Activated CD8-positive, alpha-beta memory T cell treated with anti-CD3 and anti-CD28 coated beads for 1 hour (primary cell): ENCODE measurements at regions not wholly inside any gene's neighbourhood (a gene's known extent, or its start where the extent isn't known, plus 50 kb on each side); places are given as distances from the start of the nearest gene placed in this dataset.

ENCODE experiments used
- DNase-seq, 2 donors: peaks; one replicate each; pipeline ENCODE4 v3.0.0-alpha.2; 2020; ENCODE audit warnings: low read depth in 1 of 2; ENCODE audit errors: extremely low read depth in 1 of 2

- no peak for DNase-seq
Observed at GRCh38 chr2:118296663-118297062, 208.4 kb downstream of the INSIG2 start.

DNA sequence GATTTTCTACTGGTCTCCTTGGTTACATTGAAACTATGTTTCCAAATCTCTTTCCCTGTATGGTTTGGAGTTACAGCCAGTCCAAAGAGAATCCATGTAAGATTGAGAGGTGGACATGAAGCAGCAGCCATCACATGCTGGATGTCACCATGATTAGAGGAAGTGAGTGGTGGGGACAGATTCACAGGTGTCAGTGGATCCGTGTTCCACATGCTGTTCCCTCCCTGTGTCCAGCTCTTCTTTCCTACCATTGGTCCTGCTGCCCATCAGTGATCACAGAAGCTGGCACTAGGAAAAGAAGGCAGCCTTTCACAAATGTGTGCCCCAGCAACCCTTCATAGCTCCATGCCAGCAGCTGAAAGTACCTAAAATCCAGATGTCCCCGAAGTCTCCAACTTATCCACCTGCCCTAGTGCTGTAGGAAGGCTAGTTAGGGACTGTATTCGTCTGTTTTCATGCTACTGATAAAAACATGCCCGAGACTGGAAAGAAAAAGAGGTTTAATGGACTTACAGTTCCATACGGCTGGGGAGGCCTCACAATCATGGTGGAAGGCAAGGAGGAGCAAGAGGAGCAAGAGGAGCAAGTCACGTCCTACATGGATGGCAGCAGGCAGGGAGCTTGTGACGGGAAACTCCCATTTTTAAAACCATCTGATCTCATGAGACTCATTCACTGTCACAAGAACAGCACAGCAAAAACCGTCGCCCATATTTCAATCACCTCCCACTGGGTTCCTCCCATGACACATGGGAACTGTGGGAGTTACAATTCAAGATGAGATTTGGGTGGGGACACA is 207.5 kb downstream of the INSIG2 start:
- DNase-seq, result no peak

GRCh38 chr2:118294063-118294462 is 205.8 kb downstream of the INSIG2 start:
- no peak for DNase-seq

GRCh38 chr2:118292991-118293390 is 204.7 kb downstream of the INSIG2 start:
- DNase-seq, result no peak

DNA sequence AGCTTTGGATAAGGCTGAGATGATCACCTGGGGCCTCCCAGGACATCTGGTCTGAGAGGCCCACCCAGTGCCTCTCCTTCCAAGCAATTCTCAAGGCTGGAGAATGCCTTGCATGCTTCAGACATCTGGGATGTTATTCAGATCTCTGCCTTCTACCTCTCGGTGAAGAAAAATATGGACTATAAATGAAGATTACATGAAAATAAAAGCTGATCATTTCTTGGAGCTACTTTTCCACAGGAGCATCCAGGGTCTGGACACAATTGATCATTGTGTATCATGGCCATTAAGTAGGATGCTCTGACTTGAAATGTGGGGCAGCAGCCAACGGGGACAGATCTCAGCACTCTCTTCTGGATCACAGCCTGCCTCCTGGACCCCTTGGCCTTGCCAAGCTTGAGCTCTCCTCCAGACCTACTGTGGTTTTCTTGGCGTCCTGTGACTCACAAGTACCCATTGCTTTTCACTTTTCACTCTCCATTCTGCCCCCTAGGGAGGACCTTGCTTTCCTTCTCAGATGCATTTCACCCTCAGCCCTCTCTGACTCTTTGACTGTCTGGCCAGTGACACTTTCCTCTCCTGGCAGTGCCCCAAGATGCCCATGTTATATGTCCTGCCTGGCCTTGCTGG is 203.1 kb downstream of the INSIG2 start:
- no peak for DNase-seq

GRCh38 chr2:118290411-118291250 is 202.4 kb downstream of the INSIG2 start:
- no peak for DNase-seq

GRCh38 chr2:118279005-118279404 is 190.7 kb downstream of the INSIG2 start:
- DNase-seq, result no peak

GRCh38 chr2:118278046-118278445 is 189.8 kb downstream of the INSIG2 start:
- DNase-seq, result no peak

DNA sequence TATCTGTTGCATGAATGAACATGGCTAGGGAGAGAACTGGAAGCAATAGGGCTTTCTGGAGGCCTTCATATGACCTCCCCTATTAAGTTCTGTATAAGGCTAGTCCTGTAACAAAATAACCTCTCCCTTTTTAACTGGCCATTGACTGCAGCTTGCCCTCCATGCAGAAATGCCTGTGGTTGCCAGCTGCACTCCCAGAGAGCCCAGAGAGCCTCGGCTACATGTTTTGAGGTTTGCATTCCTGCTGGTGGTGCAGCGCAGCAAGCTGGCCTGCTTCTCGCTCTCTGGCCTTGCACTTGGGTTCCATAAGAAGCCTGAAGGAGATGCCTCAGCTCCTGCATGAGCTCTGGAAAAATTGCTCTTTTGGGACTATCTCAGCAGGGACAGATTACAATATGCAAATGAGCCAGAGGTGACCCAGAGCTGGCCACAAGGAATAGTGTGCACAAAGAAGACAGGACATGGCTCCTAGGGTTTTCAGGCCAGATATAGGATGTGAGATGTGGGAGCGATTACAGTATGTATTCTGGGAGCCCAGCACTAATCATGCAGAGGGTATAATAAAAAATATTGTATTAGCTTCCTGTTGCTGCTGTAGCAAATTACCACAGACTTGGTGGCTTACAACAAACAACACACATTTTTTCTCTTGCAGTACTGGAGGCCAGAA is 186.7 kb downstream of the INSIG2 start:
- DNase-seq, result no peak

- no peak for DNase-seq
Observed at GRCh38 chr2:118272391-118272790, 184.1 kb downstream of the INSIG2 start.

DNA sequence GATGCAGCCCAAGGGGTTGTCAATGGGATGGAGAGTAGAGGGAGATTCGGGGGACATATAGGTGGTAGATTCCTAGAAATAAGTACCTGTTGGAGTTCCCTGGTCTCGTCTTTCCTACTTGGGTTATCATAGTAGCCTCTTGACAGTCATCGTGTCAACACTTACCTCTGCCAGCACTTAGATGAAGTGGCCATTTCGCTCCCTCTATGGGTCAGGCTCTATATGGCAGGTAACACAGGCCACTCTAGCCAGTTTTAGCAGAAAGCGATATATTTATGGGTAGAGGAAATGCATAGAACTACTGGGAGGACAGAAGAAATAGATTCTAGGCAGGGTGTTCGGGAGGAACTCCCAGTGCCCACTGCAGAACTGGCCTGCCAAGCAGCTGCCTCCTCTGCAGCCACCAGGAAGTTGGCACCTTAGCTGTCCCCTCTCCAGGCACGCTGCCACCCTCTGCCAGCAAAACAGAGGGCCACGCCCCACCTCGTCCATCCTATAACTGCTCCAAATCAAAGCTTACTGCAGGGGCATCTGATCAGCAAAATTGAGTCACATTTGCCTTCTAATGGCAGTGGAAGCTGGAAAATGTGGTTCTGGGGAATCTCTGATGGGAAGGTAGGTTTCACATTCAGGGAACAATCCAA is 181.3 kb downstream of the INSIG2 start:
- no peak for DNase-seq

DNA sequence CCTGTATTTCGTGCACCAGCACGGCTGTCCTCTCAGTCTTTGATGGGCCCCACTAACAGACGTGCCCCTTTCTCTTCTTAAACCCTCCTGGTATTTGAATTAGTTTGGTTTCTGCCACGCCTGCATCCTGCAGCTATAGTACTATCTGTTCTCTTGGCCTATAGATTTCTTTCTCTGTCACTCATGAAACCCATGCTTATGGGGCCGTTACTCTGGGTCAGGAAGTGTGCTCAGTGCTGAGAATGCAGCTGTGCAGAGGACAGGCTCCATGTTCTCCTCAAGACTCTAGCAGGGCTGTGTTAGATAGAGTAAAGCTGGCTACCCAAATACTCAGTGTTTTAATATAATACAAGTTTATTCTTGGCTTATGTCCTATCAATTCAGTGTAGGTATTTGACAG is 180.0 kb downstream of the INSIG2 start:
- DNase-seq, result no peak

GRCh38 chr2:118265873-118266455 is 177.7 kb downstream of the INSIG2 start:
- no peak for DNase-seq

DNA sequence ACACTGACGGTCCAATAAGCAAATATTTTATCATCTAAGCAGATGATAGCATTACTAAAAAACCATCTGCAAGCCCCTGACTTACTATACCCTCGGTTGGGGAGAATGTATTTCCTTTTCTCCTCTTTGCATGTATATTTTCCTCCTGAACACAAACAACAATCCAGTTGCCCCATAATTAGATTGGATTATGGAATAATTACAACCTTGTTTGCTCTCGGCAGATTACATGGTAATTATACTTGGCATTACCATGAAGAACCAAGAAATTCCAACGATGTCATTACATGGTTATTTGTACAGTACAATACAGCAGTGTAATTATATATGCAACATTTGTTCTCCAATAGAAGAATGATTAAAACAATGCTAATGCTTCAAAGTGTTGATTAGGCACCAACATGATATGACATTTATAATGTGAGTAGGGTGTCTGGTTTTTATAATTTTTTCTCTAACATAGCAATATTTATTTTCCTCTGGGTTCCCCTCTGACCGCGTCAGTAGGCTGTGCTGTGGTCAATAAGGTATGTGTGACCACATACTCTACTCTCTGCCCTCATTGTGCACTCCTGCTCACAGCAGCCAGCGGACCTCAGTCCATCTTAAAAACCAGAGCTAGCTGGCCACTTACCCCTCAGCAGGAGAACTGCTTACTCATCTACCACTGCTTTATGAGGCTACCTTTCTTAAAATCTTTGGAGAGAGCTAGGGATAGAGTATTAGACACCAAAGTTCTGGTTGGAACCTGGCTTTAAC is 176.1 kb downstream of the INSIG2 start:
- no peak for DNase-seq

- DNase-seq, result no peak
Observed at GRCh38 chr2:118257696-118258095, 169.4 kb downstream of the INSIG2 start.

GRCh38 chr2:118255771-118256372 is 167.6 kb downstream of the INSIG2 start:
- no peak for DNase-seq

GRCh38 chr2:118255301-118255700 is 167.0 kb downstream of the INSIG2 start:
- DNase-seq, result no peak

GRCh38 chr2:118254116-118254515 is 165.8 kb downstream of the INSIG2 start:
- no peak for DNase-seq

DNA sequence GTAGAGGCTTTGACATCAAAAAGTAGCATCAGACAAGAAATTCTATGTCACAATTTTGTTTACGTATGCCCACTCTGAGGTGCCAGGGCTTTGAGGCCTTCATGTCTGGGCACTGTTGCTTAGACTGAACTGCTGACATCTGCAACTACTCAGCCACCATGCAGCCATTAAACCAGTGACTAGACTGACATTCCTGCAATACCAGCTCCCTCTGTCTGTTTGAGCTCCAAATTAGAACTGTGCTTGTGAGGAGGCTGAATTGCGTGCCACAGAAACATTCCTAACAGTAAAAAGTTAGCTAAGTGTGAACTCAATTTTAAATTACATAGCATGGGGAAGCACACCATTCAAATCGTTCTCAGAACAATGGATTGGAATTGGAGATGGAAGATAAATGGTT is 163.2 kb downstream of the INSIG2 start:
- no peak for DNase-seq
